C4-2B (cell line): ENCODE measurements at regions not wholly inside any gene's neighbourhood (a gene's known extent, or its start where the extent isn't known, plus 50 kb on each side); places are given as distances from the start of the nearest gene placed in this dataset.

Experiments used
- CTCF ChIP-seq: fragments of 450-650 bp; conservative IDR thresholded peaks from 2 replicates; pipeline ENCODE4 v1.5.1; 2017; ENCODE audit warnings: mild to moderate bottlenecking
- ZFX ChIP-seq: fragments of 450-650 bp; IDR thresholded peaks from 2 replicates; pipeline ENCODE4 v1.6.1; 2017

GRCh38 chr2:163039266-163039665 is 200.7 kb upstream of the KCNH7 start:
- TF ChIP-seq CTCF (no peak), ZFX (no peak)
